AG09309 (cell line): ENCODE measurements at regions not wholly inside any gene's neighbourhood (a gene's known extent, or its start where the extent isn't known, plus 50 kb on each side); places are given as distances from the start of the nearest gene placed in this dataset.
"Not testable (repeated sequence)": the region's sequence is repeated elsewhere in the genome, so short reads cannot be mapped to it uniquely, and the experiment has no call there.

Experiments
- DNase-seq: peaks from one replicate; pipeline ENCODE4 v3.0.0-alpha.2; 2010; ENCODE audit warnings: low read depth
- H3K4me3 ChIP-seq: 2 replicates; pipeline ENCODE4 v1.5.1; 2011; ENCODE audit warnings: mild to moderate bottlenecking, low read depth, low read length, moderate library complexity; ENCODE audit not compliant: control insufficient read depth
- TF ChIP-seq, protein P1 (sequence below): IDR thresholded peaks from 2 replicates; pipeline ENCODE4 v1.5.1; 2011; ENCODE audit warnings: mild to moderate bottlenecking, low read depth, low read length, inconsistent platforms; ENCODE audit not compliant: insufficient read depth, control insufficient read depth; ENCODE audit errors: missing control alignments

- no peak overlapping the region for H3K4me3 ChIP-seq
- TF ChIP-seq, protein P1, sequence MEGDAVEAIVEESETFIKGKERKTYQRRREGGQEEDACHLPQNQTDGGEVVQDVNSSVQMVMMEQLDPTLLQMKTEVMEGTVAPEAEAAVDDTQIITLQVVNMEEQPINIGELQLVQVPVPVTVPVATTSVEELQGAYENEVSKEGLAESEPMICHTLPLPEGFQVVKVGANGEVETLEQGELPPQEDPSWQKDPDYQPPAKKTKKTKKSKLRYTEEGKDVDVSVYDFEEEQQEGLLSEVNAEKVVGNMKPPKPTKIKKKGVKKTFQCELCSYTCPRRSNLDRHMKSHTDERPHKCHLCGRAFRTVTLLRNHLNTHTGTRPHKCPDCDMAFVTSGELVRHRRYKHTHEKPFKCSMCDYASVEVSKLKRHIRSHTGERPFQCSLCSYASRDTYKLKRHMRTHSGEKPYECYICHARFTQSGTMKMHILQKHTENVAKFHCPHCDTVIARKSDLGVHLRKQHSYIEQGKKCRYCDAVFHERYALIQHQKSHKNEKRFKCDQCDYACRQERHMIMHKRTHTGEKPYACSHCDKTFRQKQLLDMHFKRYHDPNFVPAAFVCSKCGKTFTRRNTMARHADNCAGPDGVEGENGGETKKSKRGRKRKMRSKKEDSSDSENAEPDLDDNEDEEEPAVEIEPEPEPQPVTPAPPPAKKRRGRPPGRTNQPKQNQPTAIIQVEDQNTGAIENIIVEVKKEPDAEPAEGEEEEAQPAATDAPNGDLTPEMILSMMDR = no peak
- DNase-seq = no peak
Observed at GRCh38 chr6:18048953-18049630, 61.7 kb upstream of the KIF13A start.

DNA sequence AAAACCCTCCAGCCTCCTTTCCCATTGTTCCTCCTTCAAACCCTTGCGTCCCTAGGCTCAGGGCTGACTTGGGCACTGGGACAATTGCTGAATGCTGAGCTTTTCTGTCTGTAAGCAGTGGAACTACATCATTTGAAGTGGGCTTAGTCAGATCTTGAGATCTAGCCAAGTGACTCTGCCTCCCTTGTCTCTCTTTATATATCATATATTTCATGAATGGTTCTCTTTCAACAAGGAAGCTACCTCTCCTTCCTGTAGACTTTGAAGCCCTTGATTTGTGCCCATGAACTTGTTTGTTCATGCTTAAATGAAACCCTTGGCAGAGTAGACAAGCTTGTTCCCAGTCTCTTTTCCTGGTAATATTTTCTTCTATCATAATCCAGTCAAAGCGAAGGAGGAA is 60.0 kb upstream of the KIF13A start:
- TF ChIP-seq, protein P1 = no peak
- no peak overlapping the region for H3K4me3 ChIP-seq
- no peak for DNase-seq

- DNase-seq = no peak
- TF ChIP-seq, protein P1 = no peak
- no peak overlapping the region for H3K4me3 ChIP-seq
Observed at GRCh38 chr6:18045507-18045906, 58.1 kb upstream of the KIF13A start.

DNA sequence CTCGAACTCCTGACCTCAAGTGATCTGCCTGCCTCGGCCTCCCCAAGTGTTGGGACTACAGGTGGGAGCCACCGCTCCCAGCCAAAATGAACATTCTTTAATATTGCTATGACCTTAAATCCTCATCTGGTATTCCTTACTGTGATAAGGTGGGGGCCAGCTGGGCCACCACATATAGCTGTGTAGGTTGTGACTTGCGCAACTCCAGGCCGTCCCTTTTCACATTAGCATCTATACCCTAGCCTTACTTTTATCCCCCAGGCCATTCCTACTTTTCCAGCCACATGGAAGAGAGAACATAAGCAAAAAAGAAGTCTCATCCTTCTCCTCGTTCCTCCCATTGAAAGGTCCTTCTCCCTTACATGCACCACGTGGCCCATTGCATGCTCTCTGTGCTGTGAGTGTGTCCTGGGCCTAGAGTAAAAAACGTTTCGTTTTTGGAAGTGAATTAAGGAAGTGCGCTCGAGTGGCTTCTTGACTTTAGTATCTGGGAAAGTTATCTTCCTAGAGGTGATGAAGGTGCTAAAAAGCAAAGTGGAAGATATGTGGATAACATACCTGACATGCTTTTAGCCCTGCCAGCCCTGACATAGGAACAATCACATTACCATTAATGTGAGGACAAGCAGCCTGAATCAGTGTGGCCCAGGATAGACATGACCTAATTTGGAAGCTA is 56.8 kb upstream of the KIF13A start:
- TF ChIP-seq, protein P1 = no peak
- no peak overlapping the region for H3K4me3 ChIP-seq
- DNase-seq = no peak

DNA sequence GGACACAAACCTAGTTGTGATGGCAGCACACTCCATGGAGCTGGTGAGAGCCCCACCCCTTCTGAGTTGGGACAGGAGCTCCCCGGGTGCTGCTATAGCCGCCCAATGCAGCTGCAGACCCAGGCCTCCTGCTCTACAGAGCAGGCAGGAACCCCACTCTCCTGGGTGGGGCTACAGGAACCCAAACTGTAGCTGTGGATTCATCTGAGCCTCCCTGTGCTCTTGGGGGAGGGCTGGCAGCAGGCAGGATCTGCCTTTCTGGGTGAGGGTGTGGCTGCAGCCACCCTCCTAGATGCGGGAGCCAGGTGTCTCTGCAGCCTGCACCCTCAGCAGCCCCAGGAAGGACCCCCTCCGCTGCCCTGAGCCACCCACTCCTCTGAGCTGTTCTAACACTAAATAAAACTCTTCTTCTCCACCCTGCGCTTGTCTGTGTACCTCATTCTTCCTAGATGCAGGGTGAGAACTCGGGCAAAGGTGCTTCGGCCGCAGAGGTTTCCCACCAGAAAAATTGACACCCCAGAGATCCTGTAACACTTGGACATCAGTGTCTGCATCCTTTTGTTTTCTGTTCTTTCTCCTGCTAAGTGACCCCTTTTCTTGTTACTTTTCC is 55.2 kb upstream of the KIF13A start:
- no peak for DNase-seq
- H3K4me3 ChIP-seq = no peak overlapping the region
- TF ChIP-seq, protein P1 = no peak

- no peak overlapping the region for H3K4me3 ChIP-seq
- no peak for DNase-seq
- TF ChIP-seq, protein P1 = no peak
Observed at GRCh38 chr6:18039481-18039880, 52.0 kb upstream of the KIF13A start.

GRCh38 chr6:18038235-18038634 is 50.8 kb upstream of the KIF13A start:
- not testable (repeated sequence) for H3K4me3 ChIP-seq, DNase-seq
